ENCODE measurements at regions not wholly inside any gene's neighbourhood (a gene's known extent, or its start where the extent isn't known, plus 50 kb on each side); places are given as distances from the start of the nearest gene placed in this dataset.
A peak's percentile ranks its signal among the peaks of the same experiment; 100 is the strongest.

DNA sequence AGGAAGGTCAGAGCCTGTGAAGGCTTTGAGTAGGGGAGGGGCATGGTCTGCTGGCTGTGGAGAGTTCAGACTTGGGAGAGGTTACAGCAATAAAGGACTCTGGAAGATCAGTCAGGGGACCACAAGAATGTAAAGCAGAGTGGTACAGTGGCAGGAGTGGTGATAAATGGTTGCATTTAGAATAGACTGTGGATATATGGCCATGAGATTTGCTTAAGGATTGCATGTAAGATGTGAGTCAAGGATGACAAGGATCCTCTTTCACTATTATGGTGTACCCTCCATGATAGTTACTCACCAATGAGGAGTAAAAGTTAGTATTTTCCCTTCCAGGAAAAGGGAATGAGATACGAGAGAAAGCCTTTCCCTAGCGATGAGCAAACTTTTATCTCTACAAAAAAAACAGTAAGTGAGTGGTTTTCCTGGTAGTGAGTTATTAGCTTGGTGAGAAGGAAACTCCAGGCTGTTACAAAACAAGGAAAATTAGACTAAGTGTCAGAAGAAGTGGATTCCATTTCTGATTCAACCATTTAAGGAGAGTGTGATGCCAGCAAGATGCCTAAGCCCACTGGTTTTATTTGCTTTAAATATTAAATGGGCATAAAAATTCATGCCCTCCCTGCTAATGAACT lies 818.0 kb upstream of the ACVR2A start:
- TF ChIP-seq POLR2A (IDR thresholded peaks at IDR 0.05), result no peak
- Histone ChIP-seq H3K9me3 (peaks cover 0 to 6% (median 0%) of the 10 kb centered on the region in 4 donors), H3K36me3 (no peaks in the 10 kb centered on the region), H3K27me3 (no peaks in the 10 kb centered on the region), H3K4me3 (no peak overlapping the region), H3K4me1 (peaks cover 0 to 10% (median 7%) of the 10 kb centered on the region in 4 donors), H3K27ac (peak overlapping the region in 1 of 4 donors; percentile 5)
- WGBS, 2 donors, result 82 to 89% methylated on average over 2 of the region's 2 CpGs
- intact Hi-C loops (cut with DNase I), result no loop called here
- DNase-seq, result no peak

DNA sequence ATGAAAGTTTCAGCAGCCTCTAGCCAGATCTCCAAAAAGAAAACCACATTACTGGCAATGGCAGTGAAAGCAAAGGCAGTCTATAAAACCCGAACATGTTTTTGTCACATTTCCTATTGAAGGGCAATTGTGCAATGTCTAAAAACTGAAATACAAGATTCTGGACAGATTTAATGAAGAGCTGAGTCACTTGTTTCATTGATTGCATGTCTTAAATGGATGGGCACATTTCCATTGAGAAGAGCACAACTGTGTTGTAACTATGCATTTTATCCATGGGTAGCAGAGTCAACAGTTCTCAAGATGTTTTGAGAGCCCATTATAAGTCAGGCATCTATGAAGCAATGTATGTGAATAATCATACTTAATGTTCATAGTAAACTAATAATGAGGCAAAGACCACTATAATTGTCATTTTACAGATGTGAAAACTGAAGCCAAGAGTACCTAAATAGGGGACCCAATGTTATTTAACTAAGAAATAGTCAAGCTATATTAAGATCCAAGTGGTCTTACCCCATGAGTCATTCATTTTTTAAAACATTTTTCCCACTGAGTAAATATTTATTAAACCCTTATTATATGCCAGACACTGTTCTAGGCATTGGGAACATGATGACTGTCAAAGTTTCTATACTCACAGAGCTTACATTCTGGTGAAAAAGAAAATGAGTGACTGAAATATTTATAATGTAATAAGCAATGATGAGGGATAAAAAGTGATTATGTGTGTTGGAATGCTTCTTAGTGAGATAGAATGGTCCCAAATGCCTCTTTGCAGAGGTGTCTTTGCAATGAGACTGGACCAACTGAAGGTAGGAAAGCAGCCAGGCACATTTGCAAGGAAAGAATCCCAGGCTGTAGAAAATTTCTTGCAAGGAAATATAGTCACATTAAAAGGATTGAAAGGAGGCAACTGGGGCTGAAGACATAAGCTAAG lies 818.9 kb upstream of the ACVR2A start:
- DNase-seq, result no peak
- H3K27ac ChIP-seq, result peak overlapping the region in 1 of 4 donors; percentile 5
- H3K27me3 ChIP-seq, result no peaks in the 10 kb centered on the region
- WGBS, 2 donors, result 82 to 89% methylated on average over 1 of the region's 1 CpG
- H3K9me3 ChIP-seq, result peaks cover 0 to 6% (median 0%) of the 10 kb centered on the region in 4 donors
- no peaks in the 10 kb centered on the region for H3K36me3 ChIP-seq
- H3K4me1 ChIP-seq, result peaks cover 0 to 10% (median 3%) of the 10 kb centered on the region in 4 donors
- intact Hi-C loops (cut with DNase I), result no loop called here
- H3K4me3 ChIP-seq, result no peak overlapping the region
- no peak for TF ChIP-seq CTCF (IDR thresholded peaks at IDR 0.05)
- TF ChIP-seq POLR2AphosphoS5 (IDR thresholded peaks at IDR 0.05), result no peak
- TF ChIP-seq POLR2A (IDR thresholded peaks at IDR 0.05), result no peak
- no peak for TF ChIP-seq EP300 (IDR thresholded peaks at IDR 0.05)

DNA sequence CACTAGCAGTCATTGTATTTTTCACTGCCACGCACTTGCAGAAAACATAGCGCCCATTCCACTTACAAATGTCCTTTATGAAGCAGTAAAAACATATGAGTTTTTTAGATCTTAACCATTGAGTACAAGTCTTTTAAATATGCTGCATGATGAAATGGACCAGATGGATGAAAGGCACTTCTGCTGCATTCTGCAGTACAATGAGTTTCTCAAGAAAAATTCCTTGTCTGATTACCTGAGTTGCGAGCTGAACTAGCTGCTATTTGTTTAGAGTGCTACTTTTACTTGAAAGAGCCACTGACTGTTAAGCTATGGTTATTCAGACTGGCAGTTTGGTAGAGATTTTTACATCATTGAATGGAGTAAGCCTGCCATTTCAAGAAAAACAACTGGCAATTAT lies 825.5 kb upstream of the ACVR2A start:
- H3K27ac ChIP-seq, result no peak overlapping the region
- peaks cover 0 to 3% (median 0%) of the 10 kb centered on the region in 4 donors for H3K9me3 ChIP-seq
- 88 to 95% methylated on average over 3 of the region's 3 CpGs for WGBS, 2 donors
- no peak overlapping the region for H3K4me3 ChIP-seq
- no peaks in the 10 kb centered on the region for H3K27me3 ChIP-seq
- H3K4me1 ChIP-seq, result no peaks in the 10 kb centered on the region
- no peak for DNase-seq
- intact Hi-C loops (cut with DNase I), result no loop called here
- no peaks in the 10 kb centered on the region for H3K36me3 ChIP-seq
- TF ChIP-seq POLR2AphosphoS5 (IDR thresholded peaks at IDR 0.05) (no peak), EP300 (IDR thresholded peaks at IDR 0.05) (no peak), POLR2A (IDR thresholded peaks at IDR 0.05) (no peak), CTCF (IDR thresholded peaks at IDR 0.05) (no peak)

DNA sequence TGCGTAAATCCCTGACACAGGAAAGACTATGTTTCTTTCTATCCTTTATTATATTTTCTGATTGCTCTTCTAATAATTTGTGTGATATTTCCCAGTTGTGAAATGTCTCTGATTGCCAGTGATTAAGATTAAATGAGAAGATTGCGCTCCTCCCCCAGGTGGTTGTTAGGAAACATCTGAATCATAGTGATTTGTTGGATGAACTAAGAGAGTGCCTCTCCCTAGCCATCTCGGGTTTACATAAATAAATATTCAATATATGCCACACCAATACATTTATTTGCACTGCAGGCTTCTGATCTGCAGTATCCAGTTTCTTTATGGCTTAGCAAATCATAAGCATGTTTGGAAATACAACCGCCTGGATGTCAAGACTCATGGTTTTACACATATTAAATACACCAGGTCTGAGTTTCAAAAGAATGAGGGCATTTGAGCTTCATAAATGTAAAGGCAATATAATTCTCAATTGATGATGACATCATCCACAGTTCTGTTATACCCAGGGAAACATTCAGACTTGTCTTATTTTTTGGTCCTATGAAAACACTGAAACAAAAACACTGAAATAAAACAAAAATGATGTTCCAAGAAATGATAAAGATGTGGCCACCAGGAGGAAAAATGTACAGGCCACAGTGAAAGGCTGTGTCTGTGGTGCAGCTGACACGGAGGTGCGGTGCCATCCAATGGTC lies 826.7 kb upstream of the ACVR2A start:
- H3K4me3 ChIP-seq, result no peak overlapping the region
- DNase-seq, result no peak
- no peaks in the 10 kb centered on the region for H3K27me3 ChIP-seq
- peaks cover 0 to 3% (median 0%) of the 10 kb centered on the region in 4 donors for H3K9me3 ChIP-seq
- intact Hi-C loops (cut with DNase I), result no loop called here
- TF ChIP-seq EP300 (IDR thresholded peaks at IDR 0.05) (no peak), POLR2AphosphoS5 (IDR thresholded peaks at IDR 0.05) (no peak), CTCF (IDR thresholded peaks at IDR 0.05) (no peak)
- no peaks in the 10 kb centered on the region for H3K4me1 ChIP-seq
- H3K36me3 ChIP-seq, result no peaks in the 10 kb centered on the region
- H3K27ac ChIP-seq, result no peak overlapping the region
- WGBS, 2 donors, result 76 to 86% methylated on average over 6 of the region's 6 CpGs

GRCh38 chr2:147016181-147016580 lies 828.6 kb upstream of the ACVR2A start:
- Histone ChIP-seq H3K27me3 (no peaks in the 10 kb centered on the region), H3K9me3 (no peaks in the 10 kb centered on the region), H3K27ac (no peak overlapping the region), H3K4me3 (no peak overlapping the region), H3K4me1 (no peaks in the 10 kb centered on the region), H3K36me3 (no peaks in the 10 kb centered on the region)
- DNase-seq, result no peak
- intact Hi-C loops (cut with DNase I), result no loop called here
- no peak for TF ChIP-seq EP300 (IDR thresholded peaks at IDR 0.05)
- TF ChIP-seq CTCF (IDR thresholded peaks at IDR 0.05), result no peak
- no peak for TF ChIP-seq POLR2AphosphoS5 (IDR thresholded peaks at IDR 0.05)
- TF ChIP-seq POLR2A (IDR thresholded peaks at IDR 0.05), result no peak
- WGBS, 2 donors, result 69 to 80% methylated on average over 1 of the region's 1 CpG

Data from sigmoid colon (tissue), 6 donors.